Mucosa of gallbladder (tissue), 1 donor: ENCODE measurements at regions not wholly inside any gene's neighbourhood (a gene's known extent, or its start where the extent isn't known, plus 50 kb on each side); places are given as distances from the start of the nearest gene placed in this dataset.
"Not testable (repeated sequence)": the region's sequence is repeated elsewhere in the genome, so short reads cannot be mapped to it uniquely, and the experiment has no call there.

Experiments used
- DNase-seq: peaks from one replicate; pipeline ENCODE4 v3.0.0-alpha.2; 2020; ENCODE audit warnings: low spot score
- donor health status: DM: no; HTN: no; CAD: no.

- DNase-seq: not testable (repeated sequence)
Observed at GRCh38 chr2:111532682-111533556, 351.1 kb downstream of the ANAPC1 start.

GRCh38 chr2:111533557-111534247, 350.3 kb downstream of the ANAPC1 start:
- DNase-seq: not testable (repeated sequence)

DNA sequence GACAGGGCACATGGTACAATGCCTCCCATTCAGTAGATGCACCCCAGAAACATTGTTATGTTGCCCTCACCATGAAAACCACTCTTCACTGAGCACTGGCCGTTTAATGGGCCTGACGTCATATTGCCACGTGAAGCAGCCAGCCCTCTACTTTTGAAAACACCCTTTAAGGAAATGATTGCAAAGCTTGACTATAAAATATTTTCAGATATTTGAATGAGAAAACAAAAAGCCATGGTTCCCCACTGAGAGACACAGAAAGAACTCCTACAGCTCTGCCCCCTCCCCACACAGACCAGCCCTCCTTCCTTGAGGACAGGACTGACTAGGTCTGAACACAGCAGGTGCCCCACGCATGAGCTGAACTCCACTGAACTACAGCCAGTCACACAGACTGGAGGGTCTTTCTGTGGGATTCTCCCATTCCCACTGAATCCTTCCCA, 349.1 kb downstream of the ANAPC1 start:
- no peak for DNase-seq

GRCh38 chr2:111535404-111535803, 348.6 kb downstream of the ANAPC1 start:
- peak; percentile 27 for DNase-seq

DNA sequence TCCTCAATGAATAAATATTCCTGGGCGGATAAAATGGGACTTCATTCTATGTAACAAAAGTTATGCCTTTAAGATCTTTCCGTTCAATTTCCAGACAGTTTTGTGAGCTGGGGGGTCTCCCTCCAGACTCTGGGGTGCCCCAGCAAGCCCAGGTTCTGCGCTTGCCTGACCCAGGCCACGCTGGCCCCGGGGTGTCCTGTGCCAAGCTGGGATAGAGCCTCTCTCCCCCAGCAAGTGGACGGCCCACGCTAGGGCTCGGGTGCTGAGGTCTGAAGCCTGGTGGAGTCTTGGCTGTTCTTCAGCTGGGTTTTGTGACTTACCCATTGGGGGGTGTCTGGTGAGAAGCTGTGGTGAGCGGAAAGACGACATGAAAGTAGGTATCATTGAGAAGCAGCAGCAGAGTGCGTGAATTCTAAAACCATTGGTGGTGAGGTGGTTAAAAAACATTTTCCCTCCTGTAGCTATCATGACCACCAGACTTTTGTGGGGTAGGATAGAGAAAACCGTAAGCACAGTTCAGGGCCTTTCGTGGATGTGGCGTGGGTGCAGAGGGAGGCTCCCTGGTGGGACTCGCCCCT, 346.8 kb downstream of the ANAPC1 start:
- DNase-seq: no peak

GRCh38 chr2:111539991-111540390, 344.0 kb downstream of the ANAPC1 start:
- DNase-seq: not testable (repeated sequence)

DNA sequence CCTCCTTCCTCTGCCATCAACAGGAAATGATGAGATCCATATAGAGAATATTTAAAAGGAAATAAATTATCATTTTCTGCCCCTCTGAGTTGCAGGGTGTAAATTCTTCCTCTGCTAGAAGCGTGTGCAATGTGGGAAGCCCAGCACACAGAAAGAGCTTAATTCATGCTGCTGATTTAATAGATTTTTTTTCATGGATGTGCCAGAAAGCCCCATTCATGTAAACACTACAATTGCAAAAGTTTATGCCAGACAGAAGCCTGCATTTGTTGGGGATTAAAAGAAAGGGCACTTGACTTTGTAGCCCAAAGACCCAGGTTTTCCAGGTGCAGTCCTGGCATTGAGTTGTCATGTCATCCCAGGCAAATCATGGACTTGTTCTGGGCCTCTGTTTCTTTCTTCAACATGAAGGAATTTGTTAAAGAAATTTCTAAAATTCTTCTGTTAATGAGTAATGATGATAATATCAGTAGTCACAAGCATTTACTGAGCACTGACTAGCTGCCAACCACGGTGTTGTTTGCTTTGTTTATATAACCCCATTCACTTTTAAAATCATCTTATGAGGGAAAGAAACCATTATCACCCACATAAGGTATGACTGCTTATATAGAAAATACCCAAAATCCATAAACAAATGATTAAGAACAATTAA, 341.7 kb downstream of the ANAPC1 start:
- DNase-seq: not testable (repeated sequence)

- DNase-seq: not testable (repeated sequence)
Observed at GRCh38 chr2:111544006-111544405, 340.0 kb downstream of the ANAPC1 start.

DNA sequence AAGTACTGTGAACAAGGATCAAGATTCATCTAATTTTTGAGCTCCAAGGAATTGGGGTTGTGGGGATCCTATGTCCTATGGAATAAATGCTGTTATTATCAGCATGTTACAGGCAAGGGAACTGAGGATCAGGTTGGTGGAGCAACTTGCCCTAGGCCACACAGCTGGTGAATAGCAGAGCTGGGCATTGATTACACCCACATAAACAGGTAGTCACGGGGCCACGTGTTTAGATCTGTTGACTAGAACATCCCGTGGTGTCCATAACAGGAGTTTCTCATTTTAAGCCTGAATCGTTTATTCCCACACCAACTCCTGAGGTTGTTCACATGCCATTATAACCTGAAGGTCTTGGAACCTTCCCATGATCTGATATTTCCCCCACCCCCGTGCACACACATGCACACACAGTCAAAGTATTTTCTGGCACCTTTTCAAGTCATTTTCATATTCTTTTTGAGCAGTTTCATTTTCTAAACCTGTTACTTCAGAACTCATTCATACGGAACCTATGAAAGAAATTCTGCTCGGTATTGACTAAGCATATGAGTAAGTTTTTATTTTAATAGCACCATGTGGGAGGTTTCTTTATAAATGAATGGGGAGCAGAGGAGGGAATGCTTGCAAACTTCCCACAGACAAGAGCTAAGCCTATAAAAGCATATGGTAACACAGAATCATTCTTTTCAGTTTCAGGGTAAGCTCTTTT, 338.1 kb downstream of the ANAPC1 start:
- not testable (repeated sequence) for DNase-seq

DNA sequence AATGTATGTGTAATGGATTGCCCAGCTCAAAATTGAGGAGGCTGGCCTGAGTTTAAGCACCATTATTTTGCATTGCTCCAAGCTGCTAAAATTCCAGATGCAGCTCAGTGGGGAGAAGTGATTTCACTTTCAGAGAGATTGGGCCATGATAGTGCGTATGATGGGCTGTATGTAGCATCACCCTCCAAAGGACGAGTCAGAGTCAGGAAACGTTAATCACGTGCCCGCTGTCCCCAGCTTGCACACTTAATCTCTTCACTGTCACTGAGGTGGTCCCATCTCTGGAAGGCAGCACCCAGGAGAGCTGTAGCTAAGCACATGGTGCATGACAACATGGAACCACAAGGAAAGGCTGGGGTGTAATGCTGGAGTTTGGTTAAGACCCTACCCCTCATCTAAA, 337.4 kb downstream of the ANAPC1 start:
- DNase-seq: not testable (repeated sequence)

GRCh38 chr2:111549174-111549573, 334.8 kb downstream of the ANAPC1 start:
- DNase-seq: not testable (repeated sequence)

DNA sequence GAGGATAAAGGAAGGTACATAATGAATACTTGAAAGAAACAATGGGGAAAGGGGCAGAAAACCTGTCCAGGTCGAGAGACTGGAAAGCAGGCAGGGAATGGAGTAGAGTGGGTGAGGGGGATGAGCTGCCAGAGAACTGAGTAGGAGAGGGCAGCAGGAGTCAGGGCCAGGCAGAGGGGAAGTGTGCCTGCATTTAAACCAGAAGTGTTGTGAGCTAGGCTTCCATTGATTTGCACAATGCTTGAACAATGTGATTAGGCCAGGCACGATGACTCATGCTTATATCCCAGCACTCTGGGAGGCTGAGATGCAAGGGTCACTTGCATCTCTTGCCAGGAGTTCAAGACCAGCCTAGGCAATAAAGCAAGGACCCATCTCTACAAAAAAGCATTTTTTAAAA, 332.6 kb downstream of the ANAPC1 start:
- DNase-seq: not testable (repeated sequence)

GRCh38 chr2:111552625-111553024, 331.4 kb downstream of the ANAPC1 start:
- not testable (repeated sequence) for DNase-seq

DNA sequence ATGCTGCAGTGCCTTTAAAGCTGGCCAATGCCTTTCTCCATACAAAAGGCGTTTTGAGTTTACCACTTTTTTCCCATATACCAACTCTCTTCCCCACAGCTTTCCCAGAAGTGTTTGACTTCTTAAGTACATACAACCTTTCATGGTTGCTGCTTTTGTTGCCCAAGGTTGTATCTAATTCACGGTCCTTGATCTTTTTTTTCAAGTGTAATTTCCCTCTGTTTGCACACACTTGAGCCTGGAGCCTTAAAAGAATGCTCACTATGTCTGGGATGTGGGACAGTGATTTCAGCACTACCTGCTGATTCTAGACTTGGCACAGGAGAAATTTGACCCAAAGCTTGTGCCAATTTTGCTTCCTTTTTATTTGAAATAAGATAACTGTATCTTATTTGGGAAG, 324.7 kb downstream of the ANAPC1 start:
- not testable (repeated sequence) for DNase-seq

DNA sequence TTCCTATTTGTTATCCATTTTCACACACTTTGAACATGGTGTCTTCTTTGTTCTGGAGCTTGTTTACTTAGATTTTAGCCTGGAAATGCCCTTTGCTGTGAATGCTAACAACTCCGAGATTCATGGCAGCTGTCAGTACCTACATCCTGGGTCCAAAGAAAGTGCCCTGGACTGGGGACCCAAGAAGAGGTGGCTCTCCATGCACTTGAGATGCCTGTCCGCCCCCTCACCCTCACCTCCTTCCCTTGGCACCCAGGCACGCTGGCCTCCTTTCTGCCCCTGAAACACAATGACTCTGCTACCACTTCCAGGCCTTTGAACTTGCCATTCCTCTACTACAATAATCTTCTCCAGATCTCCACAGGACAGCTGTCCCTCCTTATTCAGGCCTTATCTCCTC, 324.2 kb downstream of the ANAPC1 start:
- DNase-seq: not testable (repeated sequence)

DNA sequence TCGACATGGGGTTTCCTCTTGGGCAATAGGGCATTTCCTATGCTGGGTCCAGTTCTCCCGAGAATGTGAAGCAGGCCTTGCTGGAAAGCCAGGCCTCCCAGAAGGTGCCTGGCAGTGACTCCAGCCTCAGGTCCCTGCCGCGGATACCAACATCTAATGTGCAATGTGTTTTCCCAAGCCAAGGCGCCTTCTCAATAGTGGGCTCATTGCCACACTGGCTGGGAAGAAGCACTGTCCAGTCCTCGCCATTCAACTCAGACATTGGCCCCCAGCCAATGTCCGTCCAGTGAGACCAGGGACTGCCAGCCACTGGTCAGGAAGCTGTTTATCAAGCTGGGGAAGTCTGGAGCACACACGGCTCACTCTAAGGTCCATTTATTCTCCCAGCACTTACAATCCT, 317.9 kb downstream of the ANAPC1 start:
- peak; percentile 19 for DNase-seq

DNA sequence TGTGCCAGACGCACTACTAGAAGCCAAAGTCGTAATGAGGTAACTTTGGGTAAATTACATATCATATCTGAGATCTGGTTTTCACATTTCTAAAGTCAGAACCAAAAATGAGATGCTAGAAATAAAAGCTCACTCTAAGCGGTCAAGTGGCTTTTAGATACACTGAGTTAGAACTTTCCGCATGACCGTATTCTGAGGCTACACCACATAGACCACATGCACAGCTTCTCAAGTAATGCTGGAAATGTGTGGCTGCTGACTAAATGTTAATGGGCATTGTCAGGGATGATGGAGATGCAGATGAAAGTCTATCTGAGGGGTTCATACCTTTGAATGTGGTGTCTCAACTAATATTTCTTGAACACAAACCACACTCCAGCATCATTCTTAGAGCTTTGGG, 316.8 kb downstream of the ANAPC1 start:
- not testable (repeated sequence) for DNase-seq

DNA sequence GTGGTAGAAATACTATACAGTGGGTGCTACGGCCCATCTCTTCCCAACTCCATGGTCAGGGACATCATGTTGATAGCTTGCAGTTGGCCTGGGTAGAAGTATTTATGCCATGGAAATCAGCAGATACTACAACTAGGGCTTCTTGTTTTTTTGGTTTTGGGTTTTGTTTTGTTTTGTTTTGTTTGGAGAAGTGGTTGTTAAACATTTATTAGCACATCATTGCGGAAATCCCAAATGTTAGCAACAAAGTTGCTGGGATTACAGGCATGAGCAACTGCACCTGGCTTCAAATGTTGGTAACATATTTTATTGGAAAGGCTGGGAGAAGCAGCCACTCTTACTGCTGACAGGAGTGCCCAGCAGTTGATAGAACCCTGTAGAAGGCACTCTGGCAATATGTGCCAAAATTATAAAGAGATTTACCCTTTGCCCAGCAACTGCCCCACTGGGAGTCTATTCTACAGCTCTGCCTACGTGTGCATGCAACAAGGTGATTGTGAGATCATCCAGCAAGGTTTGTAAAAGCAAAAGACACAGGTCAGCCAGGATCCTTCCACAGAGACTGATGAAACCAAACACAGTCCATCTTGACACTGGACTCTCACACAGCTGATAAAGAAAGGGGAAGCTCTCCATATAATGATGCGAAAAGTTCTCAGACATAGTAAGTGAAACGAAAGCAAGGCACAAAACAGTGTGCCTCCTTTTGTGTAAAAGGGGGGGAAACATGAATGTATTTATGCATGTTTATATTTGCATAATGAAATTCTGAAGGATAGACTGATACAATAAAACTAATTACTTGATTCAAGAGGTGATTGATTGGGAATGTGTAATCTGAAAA, 314.4 kb downstream of the ANAPC1 start:
- not testable (repeated sequence) for DNase-seq

GRCh38 chr2:111570300-111571114, 313.5 kb downstream of the ANAPC1 start:
- not testable (repeated sequence) for DNase-seq
